Ureter (tissue), 1 donor: ENCODE measurements at regions not wholly inside any gene's neighbourhood (a gene's known extent, or its start where the extent isn't known, plus 50 kb on each side); places are given as distances from the start of the nearest gene placed in this dataset.

ENCODE experiments used
- DNase-seq: peaks from one replicate; pipeline ENCODE4 v3.0.0-alpha.2; 2020; ENCODE audit warnings: low spot score
- donor health status: DM: yes; HTN: yes; CAD: no.

- DNase-seq, result no peak
These were observed 242.3 kb downstream of the NSG2 start for GRCh38 chr5:174287761-174288160.

DNA sequence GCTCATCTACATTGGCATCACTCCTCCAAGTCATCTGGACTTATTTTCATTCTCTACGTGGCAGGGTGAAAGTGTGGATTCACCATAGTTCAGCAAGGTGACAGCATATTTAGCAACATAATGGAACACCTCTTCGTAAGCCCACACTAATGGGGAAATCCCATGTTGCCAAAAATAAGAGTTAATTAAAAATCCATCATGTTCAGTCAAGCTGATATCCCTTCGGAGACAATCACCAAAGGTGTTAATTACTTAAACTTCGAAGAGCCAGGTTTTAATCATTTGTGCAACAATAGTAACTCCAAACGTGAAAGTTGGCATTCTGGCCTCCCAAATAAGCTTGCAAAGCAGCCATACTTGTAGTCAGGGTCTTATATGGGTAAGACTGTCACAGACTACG is 242.9 kb downstream of the NSG2 start:
- DNase-seq, result no peak

- no peak for DNase-seq
These were observed 245.7 kb downstream of the NSG2 start for GRCh38 chr5:174291162-174291561.

GRCh38 chr5:174292348-174292747 is 246.8 kb downstream of the NSG2 start:
- DNase-seq, result no peak

DNA sequence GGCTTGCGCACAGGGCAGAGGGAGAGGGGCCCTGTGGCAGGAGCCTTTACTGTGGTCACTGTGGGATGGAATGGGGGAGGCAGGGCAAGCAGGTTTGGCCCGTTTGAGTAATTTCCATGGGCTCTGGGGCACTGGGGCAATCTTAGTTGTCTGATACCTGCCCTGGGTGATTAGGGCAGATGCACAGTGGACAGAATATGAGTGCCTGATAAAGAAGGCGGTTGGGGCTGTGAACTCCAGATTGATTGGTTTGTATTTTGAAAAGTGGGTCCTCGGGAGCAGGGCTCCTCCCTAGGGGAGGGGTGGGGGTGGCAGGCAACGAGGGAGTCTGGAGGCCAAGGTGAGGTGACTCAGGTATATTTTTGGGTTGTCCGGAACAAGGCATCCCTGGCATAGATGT is 247.5 kb downstream of the NSG2 start:
- no peak for DNase-seq

DNA sequence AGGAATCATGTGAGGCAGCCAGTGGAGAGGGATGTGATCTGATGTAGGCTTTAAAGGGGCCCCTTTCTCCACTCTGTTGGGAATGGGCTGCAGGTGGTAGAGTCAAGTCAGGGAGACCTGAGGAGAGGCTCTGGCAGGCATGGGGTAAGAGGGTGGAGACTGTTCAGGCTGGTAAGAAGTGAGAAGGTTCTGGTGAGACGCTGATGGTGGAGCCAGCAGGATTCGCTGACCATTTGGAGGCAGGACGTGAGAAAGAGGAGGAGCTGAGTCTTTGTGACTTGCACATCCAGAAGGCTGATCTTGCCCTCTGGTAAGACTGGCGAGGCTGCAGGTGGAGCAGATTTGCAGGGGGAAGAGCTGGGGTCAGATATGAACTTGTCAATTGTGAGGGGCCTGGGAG is 248.0 kb downstream of the NSG2 start:
- DNase-seq, result no peak

DNA sequence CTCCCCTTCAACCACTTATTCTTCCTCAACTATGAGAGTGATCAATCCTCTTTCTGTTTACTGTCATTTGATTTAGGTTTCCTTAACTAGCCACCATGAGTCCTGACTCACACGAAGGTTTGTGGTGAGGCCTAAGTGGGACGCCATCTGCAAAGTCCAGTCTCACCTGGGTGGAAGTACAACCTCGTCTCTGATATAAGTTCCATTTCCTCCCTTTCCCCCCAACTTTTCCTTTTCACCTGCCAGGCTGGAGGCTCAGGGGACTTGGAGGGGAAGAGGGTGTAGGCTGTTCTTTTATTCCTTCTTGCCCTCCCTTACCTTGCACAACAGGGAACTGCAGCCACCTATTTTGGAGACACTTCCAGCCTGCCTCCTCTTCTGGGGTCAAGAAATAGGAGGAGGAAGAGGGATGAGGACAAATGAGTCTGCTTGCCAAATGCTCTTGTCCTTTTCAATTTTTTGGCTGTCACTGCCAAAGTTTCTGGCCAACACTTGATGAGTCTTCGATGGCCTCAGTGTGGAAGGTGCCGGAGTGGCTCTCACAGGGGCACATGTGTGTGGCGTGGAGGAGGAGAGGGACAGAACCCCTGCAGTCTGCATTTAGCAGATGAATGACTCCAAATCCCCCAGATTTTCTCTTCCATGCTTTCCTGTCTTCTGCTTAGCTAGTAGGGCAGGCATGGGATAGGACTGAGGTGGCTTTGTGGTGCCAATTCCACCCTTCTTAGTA is 249.6 kb downstream of the NSG2 start:
- DNase-seq, result no peak

GRCh38 chr5:174295702-174296436 is 250.4 kb downstream of the NSG2 start:
- DNase-seq, result no peak

DNA sequence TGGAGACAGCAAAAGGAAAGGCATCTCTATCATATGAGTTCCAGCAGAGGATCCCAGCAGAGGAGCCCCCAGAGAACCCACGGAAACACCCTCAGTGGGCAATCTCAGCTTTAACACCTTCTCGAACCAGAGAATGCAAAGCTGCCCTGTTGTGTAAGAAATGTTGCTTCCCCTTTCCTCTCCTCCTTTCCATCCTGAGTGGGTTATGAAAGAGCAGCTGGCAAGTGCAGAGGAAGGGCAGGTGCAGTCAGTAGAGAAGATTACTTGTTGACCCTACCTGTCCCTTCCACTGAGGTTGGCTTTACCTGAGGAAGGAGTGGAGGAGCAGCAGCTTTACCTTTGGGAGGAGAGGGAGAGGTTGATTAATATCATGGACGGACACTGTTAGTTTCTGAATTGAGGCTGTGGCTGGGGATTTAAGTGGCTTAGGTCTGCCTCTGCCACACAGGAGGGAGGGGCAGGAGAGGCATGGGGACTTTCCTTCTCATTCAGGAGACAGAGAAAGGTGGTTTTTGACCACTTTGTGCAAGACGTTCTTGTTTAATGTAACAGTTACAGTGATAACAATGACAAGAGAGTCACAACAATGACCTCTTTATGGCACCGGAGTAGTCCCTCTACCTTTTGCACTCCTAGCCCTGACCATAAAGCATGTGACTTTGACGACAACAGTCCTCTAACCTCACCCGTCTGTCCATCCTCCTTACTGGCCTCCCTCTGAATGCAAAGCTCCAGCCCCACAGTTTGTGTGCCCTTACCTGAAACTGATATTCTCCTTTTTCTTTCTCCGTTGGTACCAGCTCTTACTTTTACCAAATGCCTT is 254.8 kb downstream of the NSG2 start:
- DNase-seq, result no peak

DNA sequence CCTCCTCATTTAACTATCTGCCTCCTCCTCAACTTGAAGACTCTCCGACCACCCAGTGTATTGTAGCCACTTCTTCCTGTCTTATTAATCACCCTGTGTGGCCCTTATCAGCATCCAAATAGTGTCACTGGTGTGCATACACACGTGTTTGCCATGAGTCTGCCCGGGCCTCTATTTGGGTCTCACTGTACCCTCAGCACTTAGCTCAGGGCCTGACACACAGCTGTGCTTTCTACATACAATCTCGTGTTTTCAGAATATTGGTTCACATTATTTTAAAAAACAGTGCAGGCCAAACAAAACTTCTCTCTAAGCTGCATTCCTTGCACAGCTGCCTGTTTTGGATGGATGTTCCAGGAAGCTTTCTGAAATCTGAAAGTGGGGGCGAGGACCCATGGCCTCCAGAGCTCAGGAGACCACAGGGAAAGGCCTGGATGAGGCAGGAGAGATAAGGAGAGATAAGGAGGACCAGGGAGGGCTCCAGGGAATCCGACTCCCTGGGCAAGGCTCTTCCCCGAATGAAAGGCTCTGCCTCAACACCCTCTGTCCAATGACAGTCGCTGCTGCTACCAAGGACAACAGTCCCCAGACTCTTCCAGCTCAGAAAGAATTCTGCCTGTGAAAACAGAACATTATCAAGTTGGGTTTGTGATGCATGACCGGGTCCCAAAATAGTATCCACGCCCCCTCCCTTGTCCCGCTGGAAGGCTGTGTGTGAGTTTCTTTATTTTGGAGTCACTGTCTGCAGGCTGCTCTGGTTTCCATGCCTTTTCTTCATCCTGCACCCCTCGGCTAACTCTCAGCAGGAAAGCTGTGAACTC is 255.6 kb downstream of the NSG2 start:
- no peak for DNase-seq

DNA sequence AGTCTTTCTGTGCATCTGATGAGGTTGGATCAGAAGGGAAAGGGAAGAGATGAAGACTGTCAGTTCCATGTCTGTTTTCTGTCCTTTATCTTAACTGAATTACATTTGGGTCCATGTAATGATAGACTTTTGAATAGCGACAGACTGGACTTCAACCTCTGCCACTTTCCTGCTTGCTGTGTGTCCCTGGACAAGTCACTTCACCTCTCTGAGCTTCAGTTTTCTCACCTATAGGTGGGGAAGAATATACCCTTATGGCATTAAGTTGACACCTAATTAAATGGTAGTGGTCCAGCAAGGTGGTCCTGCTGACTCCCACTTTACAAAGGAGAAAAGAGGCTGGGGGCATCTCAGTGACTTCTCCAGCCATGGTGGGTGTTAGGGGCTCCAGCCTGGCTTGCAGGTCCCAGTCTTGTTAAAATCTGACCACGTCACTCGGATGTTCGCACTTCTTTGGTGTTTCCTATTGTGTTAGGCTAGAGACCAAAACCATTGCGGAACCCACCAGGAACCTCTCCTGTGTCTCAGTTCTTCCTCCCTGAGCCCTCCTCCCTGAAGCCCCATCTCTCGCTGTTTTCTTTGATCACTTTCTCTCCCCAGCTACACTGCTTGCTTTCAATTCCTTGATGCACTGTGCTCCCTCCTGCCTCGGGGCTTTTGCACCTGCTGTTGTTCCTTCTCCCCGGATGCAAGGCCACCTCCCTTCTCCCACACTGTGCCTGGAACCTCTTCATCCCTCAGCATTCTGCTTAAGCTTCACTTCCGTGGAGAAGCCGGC is 256.5 kb downstream of the NSG2 start:
- no peak for DNase-seq

GRCh38 chr5:174303035-174303434 is 257.5 kb downstream of the NSG2 start:
- DNase-seq, result no peak

DNA sequence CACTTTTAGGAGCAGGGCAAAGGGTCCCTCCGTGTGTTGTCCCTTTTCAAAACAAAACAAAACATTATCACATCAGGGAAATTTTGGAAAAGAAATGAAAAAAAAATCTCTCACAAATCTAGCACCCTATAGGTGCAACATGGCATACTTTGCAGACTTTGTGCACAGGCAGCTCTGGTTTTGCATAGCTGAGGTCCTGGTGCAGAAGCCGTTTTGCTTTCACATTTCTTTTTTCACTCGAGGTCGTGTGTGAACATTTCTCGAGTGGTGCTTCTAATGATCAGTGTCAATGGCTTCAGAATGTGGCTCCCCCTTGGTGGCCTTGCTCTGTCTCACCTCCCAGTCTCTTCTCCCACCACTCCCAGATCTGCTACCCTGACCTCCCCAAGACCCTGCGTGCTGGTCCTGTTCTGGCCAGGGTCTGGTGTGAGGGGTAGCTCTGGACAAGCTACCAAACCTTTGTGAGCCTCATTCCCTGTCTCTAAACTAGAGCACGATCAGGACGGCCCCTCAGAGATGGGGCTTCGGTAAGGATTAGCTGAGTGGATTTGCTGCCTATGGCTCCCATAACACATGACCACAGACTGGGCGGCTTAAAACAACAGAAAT is 258.0 kb downstream of the NSG2 start:
- DNase-seq, result no peak

GRCh38 chr5:174305241-174305681 is 259.8 kb downstream of the NSG2 start:
- DNase-seq, result no peak

- no peak for DNase-seq
These were observed 261.0 kb downstream of the NSG2 start for GRCh38 chr5:174306345-174307030.

GRCh38 chr5:174307031-174307408 is 261.5 kb downstream of the NSG2 start:
- no peak for DNase-seq

GRCh38 chr5:174307656-174308271 is 262.3 kb downstream of the NSG2 start:
- no peak for DNase-seq

- DNase-seq, result no peak
These were observed 263.8 kb downstream of the NSG2 start for GRCh38 chr5:174309131-174309795.

- no peak for DNase-seq
These were observed 264.7 kb downstream of the NSG2 start for GRCh38 chr5:174310243-174310642.
